OCI-LY3 (cell line): ENCODE measurements at regions not wholly inside any gene's neighbourhood (a gene's known extent, or its start where the extent isn't known, plus 50 kb on each side); places are given as distances from the start of the nearest gene placed in this dataset.

Experiments used
- H2AFZ ChIP-seq: fragments of 200-600, 300-600 bp; shearing (Covaris generic); 2 replicates; pipeline ENCODE4 v1.6.0; 2014; ENCODE audit warnings: antibody characterized with exemption, low read depth, low read length
- H3K27ac ChIP-seq: fragments of 200-600, 300-600 bp; sonication (generic); 2 replicates; pipeline ENCODE4 v1.5.1; 2014; ENCODE audit warnings: mild to moderate bottlenecking, low read length, moderate library complexity, mixed read lengths
- H3K27me3 ChIP-seq: fragments of 200-600, 300-600 bp; sonication (generic); 2 replicates; pipeline ENCODE4 v1.6.1; 2014; ENCODE audit warnings: low read depth, low read length, mixed read lengths
- H3K36me3 ChIP-seq: fragments of 200-600, 300-600 bp; sonication (generic); replicated peaks from 2 replicates; pipeline ENCODE3; 2014; ENCODE audit warnings: low read depth, low read length, mixed read lengths
- H3K4me1 ChIP-seq: fragments of 300-600, 200-600 bp; sonication (generic); 2 replicates; pipeline ENCODE4 v1.6.1; 2014; ENCODE audit warnings: low read length, mixed read lengths
- H3K4me2 ChIP-seq: fragments of 200-600, 300-600 bp; sonication (generic); 2 replicates; pipeline ENCODE4 v1.6.1; 2014; ENCODE audit warnings: low read length, mixed read lengths
- H3K4me3 ChIP-seq: fragments of 300-600, 200-600 bp; sonication (generic); 2 replicates; pipeline ENCODE4 v1.5.1; 2014; ENCODE audit warnings: antibody characterized with exemption, mild to moderate bottlenecking, low read length, moderate library complexity
- H3K79me2 ChIP-seq: fragments of 300-600, 200-600 bp; shearing (Covaris generic); 2 replicates; pipeline ENCODE4 v1.6.1; 2014; ENCODE audit warnings: mild to moderate bottlenecking, low read length, mixed read lengths
- H3K9ac ChIP-seq: fragments of 300-600, 200-600 bp; shearing (Covaris generic); 2 replicates; pipeline ENCODE4 v1.6.0; 2014; ENCODE audit warnings: mild to moderate bottlenecking, low read length, moderate library complexity
- H3K9me3 ChIP-seq: fragments of 200-600, 300-600 bp; shearing (Covaris generic); 2 replicates; pipeline ENCODE4 v1.6.1; 2014; ENCODE audit warnings: low read length, mixed read lengths; ENCODE audit not compliant: insufficient read depth
- H4K20me1 ChIP-seq: fragments of 200-600, 300-600 bp; sonication (generic); 2 replicates; pipeline ENCODE4 v1.6.1; 2016; ENCODE audit warnings: low read length, mixed read lengths; ENCODE audit not compliant: insufficient read depth
- EZH2phosphoT487 ChIP-seq: fragments of 200-600 bp; shearing (Covaris generic); IDR thresholded peaks from 2 replicates; pipeline ENCODE4 v1.6.1; 2018; ENCODE audit warnings: antibody characterized with exemption, mixed run types, low read depth
- TF ChIP-seq, protein P1 (sequence below): fragments of 200-600, 300-600 bp; sonication (generic); IDR thresholded peaks from 2 replicates; pipeline ENCODE4 v1.5.1; 2014; ENCODE audit warnings: antibody characterized with exemption, low read length, low read depth

DNA sequence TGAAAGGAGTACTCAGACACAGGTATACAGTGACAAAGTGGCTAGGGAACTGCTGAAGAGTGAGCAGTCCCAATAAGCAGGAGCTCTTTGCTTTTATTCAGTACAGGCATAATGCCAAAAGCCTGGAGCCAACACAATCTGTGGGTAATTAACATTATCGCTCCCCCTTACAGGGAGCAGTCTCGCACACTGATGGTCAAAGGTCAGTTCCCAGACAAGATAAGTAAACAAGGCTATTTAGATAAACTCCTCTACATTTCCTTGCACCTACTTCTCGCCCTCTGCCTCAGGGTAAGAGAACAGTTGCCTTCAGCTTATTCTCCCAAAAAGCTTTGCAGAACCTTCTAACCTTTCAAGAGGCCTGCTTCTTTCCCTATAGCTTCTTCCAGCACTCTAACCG lies 73.9 kb upstream of the TAF9B start:
- TF ChIP-seq, protein P1, sequence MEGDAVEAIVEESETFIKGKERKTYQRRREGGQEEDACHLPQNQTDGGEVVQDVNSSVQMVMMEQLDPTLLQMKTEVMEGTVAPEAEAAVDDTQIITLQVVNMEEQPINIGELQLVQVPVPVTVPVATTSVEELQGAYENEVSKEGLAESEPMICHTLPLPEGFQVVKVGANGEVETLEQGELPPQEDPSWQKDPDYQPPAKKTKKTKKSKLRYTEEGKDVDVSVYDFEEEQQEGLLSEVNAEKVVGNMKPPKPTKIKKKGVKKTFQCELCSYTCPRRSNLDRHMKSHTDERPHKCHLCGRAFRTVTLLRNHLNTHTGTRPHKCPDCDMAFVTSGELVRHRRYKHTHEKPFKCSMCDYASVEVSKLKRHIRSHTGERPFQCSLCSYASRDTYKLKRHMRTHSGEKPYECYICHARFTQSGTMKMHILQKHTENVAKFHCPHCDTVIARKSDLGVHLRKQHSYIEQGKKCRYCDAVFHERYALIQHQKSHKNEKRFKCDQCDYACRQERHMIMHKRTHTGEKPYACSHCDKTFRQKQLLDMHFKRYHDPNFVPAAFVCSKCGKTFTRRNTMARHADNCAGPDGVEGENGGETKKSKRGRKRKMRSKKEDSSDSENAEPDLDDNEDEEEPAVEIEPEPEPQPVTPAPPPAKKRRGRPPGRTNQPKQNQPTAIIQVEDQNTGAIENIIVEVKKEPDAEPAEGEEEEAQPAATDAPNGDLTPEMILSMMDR: no peak
- no peak for TF ChIP-seq EZH2phosphoT487

DNA sequence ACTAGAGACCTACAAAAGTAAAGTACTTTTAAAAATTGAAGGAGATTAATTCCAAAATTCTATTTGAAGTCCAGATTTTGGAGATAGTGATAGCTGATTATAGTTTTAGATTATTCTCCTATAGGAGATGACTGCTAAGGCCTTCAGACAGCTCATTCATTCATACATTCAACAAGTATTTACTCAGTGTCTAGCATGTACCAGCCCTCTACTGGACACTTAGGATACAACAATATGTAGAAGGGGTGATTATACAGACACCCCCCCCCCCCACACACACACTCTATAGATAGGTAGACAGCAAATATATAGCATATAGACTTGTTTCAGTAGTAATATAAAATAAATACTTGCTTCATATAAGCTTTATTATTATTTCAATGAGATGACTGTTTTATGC lies 60.4 kb upstream of the TAF9B start:
- H2AFZ ChIP-seq: no peak overlapping the region

More for the DNA sequence above, 73.9 kb upstream of the TAF9B start:
- H3K27me3 ChIP-seq: no peaks in the 10 kb centered on the region
- no peak overlapping the region for H2AFZ ChIP-seq
- H3K79me2 ChIP-seq: no peaks in the 10 kb centered on the region
- no peaks in the 10 kb centered on the region for H3K36me3 ChIP-seq
- no peaks in the 10 kb centered on the region for H4K20me1 ChIP-seq
- no peak overlapping the region for H3K4me3 ChIP-seq
- no peak overlapping the region for H3K4me2 ChIP-seq
- no peak overlapping the region for H3K9ac ChIP-seq
- H3K9me3 ChIP-seq: no peaks in the 10 kb centered on the region
- no peaks in the 10 kb centered on the region for H3K4me1 ChIP-seq
- no peak overlapping the region for H3K27ac ChIP-seq

More for the DNA sequence above, 60.4 kb upstream of the TAF9B start:
- Histone ChIP-seq H3K9ac (no peak overlapping the region), H3K4me3 (no peak overlapping the region), H3K36me3 (no peaks in the 10 kb centered on the region), H3K4me1 (no peaks in the 10 kb centered on the region), H3K9me3 (no peaks in the 10 kb centered on the region), H3K27ac (no peak overlapping the region), H3K4me2 (no peak overlapping the region), H4K20me1 (no peaks in the 10 kb centered on the region), H3K79me2 (no peaks in the 10 kb centered on the region), H3K27me3 (no peaks in the 10 kb centered on the region)
- TF ChIP-seq, protein P1: peak; percentile 40
- TF ChIP-seq EZH2phosphoT487: no peak
